Activated CD4-positive, alpha-beta T cell treated with anti-CD3 and anti-CD28 coated beads, Interleukin-2, amount 50 U/mL, for 24 hours (primary cell): ENCODE measurements at regions not wholly inside any gene's neighbourhood (a gene's known extent, or its start where the extent isn't known, plus 50 kb on each side); places are given as distances from the start of the nearest gene placed in this dataset.

Source experiments
- DNase-seq, 2 donors: peaks; one replicate each; pipeline ENCODE4 v3.0.0-alpha.2; 2020; ENCODE audit warnings: low read depth in 1 of 2, low spot score in 1 of 2

- DNase-seq = no peak
Observed at GRCh38 chr13:103983948-103984347, 917.7 kb upstream of the SLC10A2 start.

GRCh38 chr13:103976371-103976770 is 910.2 kb upstream of the SLC10A2 start:
- no peak for DNase-seq

GRCh38 chr13:103973740-103974139 is 907.5 kb upstream of the SLC10A2 start:
- no peak for DNase-seq

GRCh38 chr13:103969520-103970050 is 903.4 kb upstream of the SLC10A2 start:
- DNase-seq = no peak

- no peak for DNase-seq
Observed at GRCh38 chr13:103965506-103966243, 899.5 kb upstream of the SLC10A2 start.

GRCh38 chr13:103961784-103962183 is 895.6 kb upstream of the SLC10A2 start:
- DNase-seq = no peak

GRCh38 chr13:103961129-103961528 is 894.9 kb upstream of the SLC10A2 start:
- no peak for DNase-seq

- no peak for DNase-seq
Observed at GRCh38 chr13:103960001-103960400, 893.8 kb upstream of the SLC10A2 start.

- DNase-seq = no peak
Observed at GRCh38 chr13:103958691-103959090, 892.5 kb upstream of the SLC10A2 start.

GRCh38 chr13:103957939-103958338 is 891.7 kb upstream of the SLC10A2 start:
- DNase-seq = no peak

GRCh38 chr13:103953859-103954258 is 887.6 kb upstream of the SLC10A2 start:
- no peak for DNase-seq

- DNase-seq = no peak
Observed at GRCh38 chr13:103952183-103952582, 886.0 kb upstream of the SLC10A2 start.

- no peak for DNase-seq
Observed at GRCh38 chr13:103948426-103948825, 882.2 kb upstream of the SLC10A2 start.

- DNase-seq = no peak
Observed at GRCh38 chr13:103945836-103946235, 879.6 kb upstream of the SLC10A2 start.

- DNase-seq = no peak
Observed at GRCh38 chr13:103941506-103942140, 875.4 kb upstream of the SLC10A2 start.

GRCh38 chr13:103935117-103935516 is 868.9 kb upstream of the SLC10A2 start:
- no peak for DNase-seq

GRCh38 chr13:103931885-103932284 is 865.7 kb upstream of the SLC10A2 start:
- DNase-seq = no peak

GRCh38 chr13:103931331-103931845 is 865.2 kb upstream of the SLC10A2 start:
- no peak for DNase-seq

GRCh38 chr13:103926118-103926517 is 859.9 kb upstream of the SLC10A2 start:
- DNase-seq = no peak

GRCh38 chr13:103908911-103909310 is 842.7 kb upstream of the SLC10A2 start:
- no peak for DNase-seq

GRCh38 chr13:103908274-103908673 is 842.1 kb upstream of the SLC10A2 start:
- no peak for DNase-seq

GRCh38 chr13:103903790-103904189 is 837.6 kb upstream of the SLC10A2 start:
- no peak for DNase-seq
